Caco-2 (cell line): ENCODE measurements at regions not wholly inside any gene's neighbourhood (a gene's known extent, or its start where the extent isn't known, plus 50 kb on each side); places are given as distances from the start of the nearest gene placed in this dataset.

Experiments used
- BruUV-seq: library from RNA; stranded (reverse); fragments of 400-500 nt; replicated peaks from 2 replicates; lab custom pipeline; 2021; lab: Mats Ljungman, UMichigan
- CTCF ChIA-PET: fragments of 300-600 bp; sonication (Branson Sonifier 250); formaldehyde crosslinking; loops from one replicate; lab custom pipeline; 2022; ENCODE audit warnings: antibody characterized with exemption; lab: Charles Lee
- POLR2A ChIA-PET: fragments of 300-600 bp; sonication (Branson Sonifier 250); formaldehyde crosslinking; loops from one replicate; lab custom pipeline; 2022; ENCODE audit warnings: antibody characterized with exemption; lab: Charles Lee
- DNase-seq, 2 experiments: peaks; one replicate each; pipeline versions ENCODE4 v3.0.0 to v3.0.0-alpha.2; 2020 to 2022
- H3K27me3 ChIP-seq: replicated peaks from 2 replicates; pipeline ENCODE4 v1.6.0; 2011; ENCODE audit warnings: low read length; ENCODE audit not compliant: control insufficient read depth, insufficient read depth
- H3K36me3 ChIP-seq: 2 replicates; pipeline ENCODE4 v1.5.1; 2011; ENCODE audit warnings: low read length; ENCODE audit not compliant: control insufficient read depth, insufficient read depth
- H3K4me1 ChIP-seq: fragments of 250-450 bp; sonication (Bioruptor Pico); 2 replicates; pipeline ENCODE4 v1.5.1; 2020; ENCODE audit warnings: mild to moderate bottlenecking
- H3K4me3 ChIP-seq: 2 replicates; pipeline ENCODE4 v1.5.1; 2011; ENCODE audit warnings: low read depth, mild to moderate bottlenecking, control low read depth, low read length
- H3K9me3 ChIP-seq: fragments of 250-450 bp; sonication (Bioruptor Pico); 2 replicates; pipeline ENCODE4 v1.5.1; 2020; ENCODE audit warnings: mild to moderate bottlenecking, moderate library complexity
- H3K27ac Mint-ChIP-seq: one replicate; pipeline ENCODE4 v1.8.0; 2022; ENCODE audit warnings: mixed read lengths; ENCODE audit not compliant: unreplicated experiment
- H3K27me3 Mint-ChIP-seq: one replicate; pipeline ENCODE4 v1.8.0; 2022; ENCODE audit warnings: mixed read lengths; ENCODE audit not compliant: insufficient read depth, unreplicated experiment
- H3K36me3 Mint-ChIP-seq: one replicate; pipeline ENCODE4 v1.8.0; 2022; ENCODE audit warnings: mild to moderate bottlenecking, mixed read lengths; ENCODE audit not compliant: insufficient read depth, unreplicated experiment
- H3K4me1 Mint-ChIP-seq: one replicate; pipeline ENCODE4 v1.8.0; 2022; ENCODE audit warnings: low read depth, mixed read lengths; ENCODE audit not compliant: unreplicated experiment
- H3K4me3 Mint-ChIP-seq: one replicate; pipeline ENCODE4 v1.8.0; 2022; ENCODE audit warnings: mild to moderate bottlenecking, moderate library complexity, mixed read lengths; ENCODE audit not compliant: unreplicated experiment
- H3K9me3 Mint-ChIP-seq: one replicate; pipeline ENCODE4 v1.8.0; 2022; ENCODE audit warnings: mixed read lengths; ENCODE audit not compliant: unreplicated experiment
- CTCF ChIP-seq, 2 experiments: fragments of 200-600 bp in 1 of 2; IDR thresholded peaks; 1 replicate in 1 of 2; 2 replicates in 1 of 2; pipeline versions ENCODE4 v1.5.1 to v1.8.0; 2011 to 2022; ENCODE audit warnings: antibody characterized with exemption in 1 of 2, control low read depth in 1 of 2, inconsistent platforms in 1 of 2, low read depth in 1 of 2, low read length in 1 of 2, mild to moderate bottlenecking in 1 of 2, moderate library complexity in 1 of 2; ENCODE audit not compliant: insufficient read depth in 1 of 2, severe bottlenecking in 1 of 2, unreplicated experiment in 1 of 2
- intact Hi-C: fragments of 100-400 bp; cut with micrococcal nuclease; formaldehyde crosslinking; loops from one replicate; pipeline ENCODE4 v1.10.0; 2022; ENCODE audit not compliant: unreplicated experiment

GRCh38 chr5:120014535-120014934 lies 385.2 kb downstream of the FAM170A start:
- Mint-ChIP-seq H3K4me1 (no peaks in the 10 kb centered on the region), H3K4me3 (no peak overlapping the region), H3K36me3 (no peaks in the 10 kb centered on the region), H3K27ac (no peak overlapping the region), H3K27me3 (no peaks in the 10 kb centered on the region), H3K9me3 (no peaks in the 10 kb centered on the region)
- H3K9me3 ChIP-seq: no peaks in the 10 kb centered on the region
- H3K36me3 ChIP-seq: no peaks in the 10 kb centered on the region
- POLR2A ChIA-PET: no interaction called here
- no peak overlapping the region for H3K4me3 ChIP-seq
- DNase-seq: no peak
- no TSS peak for BruUV-seq
- intact Hi-C loops: no loop called here
- CTCF ChIA-PET: no interaction called here
- TF ChIP-seq CTCF (IDR thresholded peaks at IDR 0.05; ENCODE audit: insufficient read depth in 1 of 2, low read depth in 1 of 2, low read length in 1 of 2, severe bottlenecking in 1 of 2, unreplicated experiment in 1 of 2): no peak
- H3K27me3 ChIP-seq: no peaks in the 10 kb centered on the region
- H3K4me1 ChIP-seq: no peaks in the 10 kb centered on the region

GRCh38 chr5:120016717-120017382 lies 387.5 kb downstream of the FAM170A start:
- TF ChIP-seq CTCF (IDR thresholded peaks at IDR 0.05; ENCODE audit: insufficient read depth in 1 of 2, low read depth in 1 of 2, low read length in 1 of 2, severe bottlenecking in 1 of 2, unreplicated experiment in 1 of 2): no peak
- Mint-ChIP-seq H3K4me3 (no peak overlapping the region), H3K27me3 (no peaks in the 10 kb centered on the region), H3K9me3 (no peaks in the 10 kb centered on the region), H3K4me1 (no peaks in the 10 kb centered on the region), H3K36me3 (no peaks in the 10 kb centered on the region), H3K27ac (no peak overlapping the region)
- ChIA-PET CTCF (no interaction called here), POLR2A (no interaction called here)
- no peak for DNase-seq
- H3K4me3 ChIP-seq: no peak overlapping the region
- intact Hi-C loops: no loop called here
- H3K36me3 ChIP-seq: no peaks in the 10 kb centered on the region
- no peaks in the 10 kb centered on the region for H3K4me1 ChIP-seq
- BruUV-seq: no TSS peak
- H3K27me3 ChIP-seq: no peaks in the 10 kb centered on the region
- H3K9me3 ChIP-seq: no peaks in the 10 kb centered on the region

- Histone ChIP-seq H3K9me3 (no peaks in the 10 kb centered on the region), H3K4me1 (no peaks in the 10 kb centered on the region), H3K4me3 (no peak overlapping the region), H3K36me3 (no peaks in the 10 kb centered on the region), H3K27me3 (no peaks in the 10 kb centered on the region)
- TF ChIP-seq CTCF (IDR thresholded peaks at IDR 0.05; ENCODE audit: insufficient read depth in 1 of 2, low read depth in 1 of 2, low read length in 1 of 2, severe bottlenecking in 1 of 2, unreplicated experiment in 1 of 2): no peak
- ChIA-PET POLR2A (no interaction called here), CTCF (no interaction called here)
- intact Hi-C loops: no loop called here
- BruUV-seq: no TSS peak
- Mint-ChIP-seq H3K36me3 (no peaks in the 10 kb centered on the region), H3K4me3 (no peak overlapping the region), H3K27ac (no peak overlapping the region), H3K9me3 (no peaks in the 10 kb centered on the region), H3K4me1 (no peaks in the 10 kb centered on the region), H3K27me3 (no peaks in the 10 kb centered on the region)
- no peak for DNase-seq
Observed at GRCh38 chr5:120017513-120017912, 388.2 kb downstream of the FAM170A start.
